OCI-LY7 (cell line): ENCODE measurements at regions not wholly inside any gene's neighbourhood (a gene's known extent, or its start where the extent isn't known, plus 50 kb on each side); places are given as distances from the start of the nearest gene placed in this dataset.

ENCODE experiments used
- CTCF ChIP-seq: fragments of 200-600 bp; sonication (generic); conservative IDR thresholded peaks from 2 replicates; pipeline ENCODE4 v1.5.1; 2014; ENCODE audit warnings: mild to moderate bottlenecking, antibody characterized with exemption, low read length, moderate library complexity, mixed read lengths
- EZH2phosphoT487 ChIP-seq: fragments of 200-600 bp; sonication (generic); IDR thresholded peaks from 2 replicates; pipeline ENCODE4 v1.6.1; 2018; ENCODE audit warnings: low read depth, borderline replicate concordance, mild to moderate bottlenecking, mixed run types, antibody characterized with exemption, low read length, moderate library complexity, mixed read lengths

GRCh38 chr14:25308244-25308643 lies 258.3 kb upstream of the STXBP6 start:
- TF ChIP-seq CTCF (no peak), EZH2phosphoT487 (no peak)
